Type B pancreatic cell (in vitro differentiated cells): ENCODE measurements at regions not wholly inside any gene's neighbourhood (a gene's known extent, or its start where the extent isn't known, plus 50 kb on each side); places are given as distances from the start of the nearest gene placed in this dataset.
"Not testable (repeated sequence)": the region's sequence is repeated elsewhere in the genome, so short reads cannot be mapped to it uniquely, and the experiment has no call there.

ENCODE experiments used
- DNase-seq: peaks from one replicate; pipeline ENCODE4 v3.0.0; 2021; ENCODE audit warnings: mixed read lengths; ENCODE audit not compliant: unreplicated experiment; ENCODE audit errors: extremely low spot score
- H3K27ac Mint-ChIP-seq: 2 replicates; pipeline ENCODE4 v1.8.0; 2021; ENCODE audit warnings: mild to moderate bottlenecking, mixed read lengths
- H3K27me3 Mint-ChIP-seq: 2 replicates; pipeline ENCODE4 v1.8.0; 2021; ENCODE audit warnings: mixed read lengths
- H3K36me3 Mint-ChIP-seq: 2 replicates; pipeline ENCODE4 v1.8.0; 2021; ENCODE audit warnings: mixed read lengths
- H3K4me1 Mint-ChIP-seq: one replicate; pipeline ENCODE4 v1.8.0; 2021; ENCODE audit warnings: mixed read lengths; ENCODE audit not compliant: unreplicated experiment
- H3K4me3 Mint-ChIP-seq: 2 replicates; pipeline ENCODE4 v1.8.0; 2021; ENCODE audit warnings: mild to moderate bottlenecking, mixed read lengths
- H3K9me3 Mint-ChIP-seq: 2 replicates; pipeline ENCODE4 v1.8.0; 2021; ENCODE audit warnings: mixed read lengths
- TF ChIP-seq, protein P1 (sequence below): fragments of 200-600 bp; sonication (generic); conservative IDR thresholded peaks from 2 replicates; pipeline ENCODE4 v1.5.0; 2021; ENCODE audit warnings: antibody characterized with exemption, mild to moderate bottlenecking

DNA sequence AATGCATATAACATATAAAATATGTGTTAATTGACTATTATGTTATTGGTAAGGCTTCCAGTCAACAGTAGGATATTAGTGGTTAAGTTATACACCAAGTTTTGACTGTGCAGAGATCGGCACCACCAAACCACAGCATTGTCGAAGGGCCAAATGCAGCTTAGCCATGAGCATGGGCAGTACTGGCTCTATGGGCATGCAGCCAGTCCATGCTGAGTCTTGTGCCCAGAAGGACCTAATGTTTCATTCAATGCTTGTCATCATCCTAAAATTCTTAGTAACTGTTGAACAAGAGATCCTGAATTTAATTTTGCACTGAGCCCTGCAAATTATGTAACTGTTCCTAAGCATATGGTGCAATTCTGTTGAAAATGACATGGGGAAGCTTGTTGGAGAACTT, 233.4 kb upstream of the HS3ST3A1 start:
- Mint-ChIP-seq H3K4me3 (no peak overlapping the region), H3K9me3 (peaks cover 6% of the 10 kb centered on the region), H3K36me3 (peaks cover 4% of the 10 kb centered on the region), H3K27ac (no peak overlapping the region), H3K27me3 (no peaks in the 10 kb centered on the region), H3K4me1 (no peaks in the 10 kb centered on the region)
- no peak for DNase-seq
- TF ChIP-seq, protein P1, sequence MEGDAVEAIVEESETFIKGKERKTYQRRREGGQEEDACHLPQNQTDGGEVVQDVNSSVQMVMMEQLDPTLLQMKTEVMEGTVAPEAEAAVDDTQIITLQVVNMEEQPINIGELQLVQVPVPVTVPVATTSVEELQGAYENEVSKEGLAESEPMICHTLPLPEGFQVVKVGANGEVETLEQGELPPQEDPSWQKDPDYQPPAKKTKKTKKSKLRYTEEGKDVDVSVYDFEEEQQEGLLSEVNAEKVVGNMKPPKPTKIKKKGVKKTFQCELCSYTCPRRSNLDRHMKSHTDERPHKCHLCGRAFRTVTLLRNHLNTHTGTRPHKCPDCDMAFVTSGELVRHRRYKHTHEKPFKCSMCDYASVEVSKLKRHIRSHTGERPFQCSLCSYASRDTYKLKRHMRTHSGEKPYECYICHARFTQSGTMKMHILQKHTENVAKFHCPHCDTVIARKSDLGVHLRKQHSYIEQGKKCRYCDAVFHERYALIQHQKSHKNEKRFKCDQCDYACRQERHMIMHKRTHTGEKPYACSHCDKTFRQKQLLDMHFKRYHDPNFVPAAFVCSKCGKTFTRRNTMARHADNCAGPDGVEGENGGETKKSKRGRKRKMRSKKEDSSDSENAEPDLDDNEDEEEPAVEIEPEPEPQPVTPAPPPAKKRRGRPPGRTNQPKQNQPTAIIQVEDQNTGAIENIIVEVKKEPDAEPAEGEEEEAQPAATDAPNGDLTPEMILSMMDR, result no peak

DNA sequence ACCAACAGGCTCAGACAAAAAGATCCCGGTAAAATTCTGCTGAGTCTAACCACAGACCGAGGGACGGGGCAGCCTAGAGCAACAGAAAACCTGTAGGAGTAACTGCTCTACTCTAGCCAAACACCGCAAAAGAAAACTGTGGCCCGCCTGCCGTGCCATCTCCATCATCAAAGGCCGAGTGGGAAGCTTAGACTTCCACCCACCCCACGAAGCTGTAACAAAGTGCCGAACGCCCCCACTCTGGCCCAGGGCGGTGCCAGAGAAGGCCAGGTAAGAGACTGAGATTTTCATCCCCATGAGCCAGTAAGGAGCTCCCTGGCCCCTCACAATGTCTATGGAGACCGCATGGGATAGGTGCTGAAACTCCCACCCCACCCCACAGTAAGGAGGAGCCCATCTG, 231.9 kb upstream of the COX10 start:
- TF ChIP-seq, protein P1, result no peak
- no peak for DNase-seq
- Mint-ChIP-seq H3K36me3 (peaks cover 1% of the 10 kb centered on the region), H3K4me3 (no peak overlapping the region), H3K27me3 (no peaks in the 10 kb centered on the region), H3K27ac (no peak overlapping the region), H3K9me3 (peaks cover 3% of the 10 kb centered on the region), H3K4me1 (no peaks in the 10 kb centered on the region)

DNA sequence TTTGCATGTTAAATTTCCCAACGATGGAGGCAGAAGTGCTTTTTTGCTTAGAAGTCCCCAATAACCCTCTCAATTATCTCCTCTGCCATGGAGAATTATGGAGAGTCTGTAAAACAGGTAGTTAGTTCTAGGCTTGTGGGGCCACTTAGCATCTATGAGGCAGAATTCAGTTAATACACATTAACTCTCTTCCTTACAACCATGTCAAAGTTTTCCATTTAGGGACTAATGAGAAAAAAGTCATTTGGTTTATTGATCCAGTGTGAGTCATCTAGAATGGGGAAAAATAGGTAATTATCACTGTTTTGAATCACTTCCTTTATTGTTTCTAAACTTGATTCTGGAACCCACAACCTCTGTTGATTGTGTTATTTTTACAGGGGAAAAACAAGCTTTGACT, 229.1 kb upstream of the COX10 start:
- H3K27me3 Mint-ChIP-seq, result no peaks in the 10 kb centered on the region
- H3K4me3 Mint-ChIP-seq, result no peak overlapping the region
- no peak for DNase-seq
- TF ChIP-seq, protein P1, result no peak
- no peak overlapping the region for H3K27ac Mint-ChIP-seq
- no peaks in the 10 kb centered on the region for H3K36me3 Mint-ChIP-seq
- peaks cover 1% of the 10 kb centered on the region for H3K9me3 Mint-ChIP-seq
- H3K4me1 Mint-ChIP-seq, result no peaks in the 10 kb centered on the region

DNA sequence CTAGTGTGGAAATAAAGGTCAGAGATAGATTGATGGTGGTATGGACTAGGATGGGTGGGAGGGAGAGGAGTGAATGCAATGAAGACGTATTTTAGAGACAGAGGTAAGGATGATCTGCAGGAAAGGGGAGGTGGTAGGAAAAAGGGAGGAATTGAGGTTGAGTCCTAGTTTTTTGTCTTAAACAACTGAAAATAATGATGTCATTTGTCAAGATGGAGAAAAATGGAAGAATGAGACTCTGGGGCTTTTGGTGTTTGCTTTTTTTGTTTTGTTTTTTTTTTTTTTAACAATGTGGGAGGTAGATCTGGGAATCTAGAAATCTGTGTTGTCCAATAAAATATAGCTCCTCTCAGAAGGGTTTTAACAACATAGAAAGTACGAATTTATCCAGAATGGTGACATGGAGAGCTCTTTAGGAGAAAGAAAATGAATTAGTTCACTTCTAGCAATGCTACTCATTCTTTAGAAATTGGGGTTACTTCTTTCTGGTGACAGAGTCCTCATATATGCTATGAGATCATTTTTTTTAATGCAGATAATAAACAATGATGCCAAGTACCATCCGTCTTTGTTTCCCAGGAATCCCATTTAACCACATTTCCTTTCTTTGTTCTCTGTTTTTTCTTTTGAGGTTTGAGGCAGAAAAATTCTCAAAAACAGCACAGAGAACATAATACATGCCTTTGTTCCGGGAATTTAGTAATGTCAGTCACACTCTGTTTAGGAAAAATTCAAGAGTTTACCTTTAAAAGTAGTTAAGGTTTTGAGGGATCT, 225.3 kb upstream of the COX10 start:
- DNase-seq, result no peak
- Mint-ChIP-seq H3K9me3 (peaks cover 9% of the 10 kb centered on the region), H3K4me3 (no peak overlapping the region), H3K27me3 (no peaks in the 10 kb centered on the region), H3K4me1 (no peaks in the 10 kb centered on the region), H3K36me3 (no peaks in the 10 kb centered on the region), H3K27ac (no peak overlapping the region)
- TF ChIP-seq, protein P1, result no peak

DNA sequence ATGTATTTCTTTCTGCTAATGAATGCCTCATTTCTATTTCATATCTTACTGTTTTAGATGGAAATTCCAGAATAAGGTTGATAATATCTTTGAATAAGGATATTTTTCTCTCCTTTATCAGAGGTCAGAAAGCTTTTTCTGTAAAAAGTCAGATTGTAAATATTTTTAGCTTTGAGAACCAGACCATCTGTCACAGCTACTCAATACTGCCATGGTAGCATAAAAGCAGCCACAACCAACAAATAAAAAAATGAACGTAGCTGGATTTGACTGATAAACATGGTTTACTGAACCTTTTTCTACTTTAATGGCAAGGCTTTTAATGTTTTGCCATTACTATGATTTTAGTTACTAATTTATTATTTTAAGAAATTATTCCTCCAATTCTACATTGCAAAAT, 217.4 kb upstream of the COX10 start:
- DNase-seq, result no peak
- Mint-ChIP-seq H3K9me3 (peaks cover 9% of the 10 kb centered on the region), H3K36me3 (no peaks in the 10 kb centered on the region), H3K27me3 (no peaks in the 10 kb centered on the region), H3K4me3 (no peak overlapping the region), H3K4me1 (no peaks in the 10 kb centered on the region), H3K27ac (no peak overlapping the region)
- TF ChIP-seq, protein P1, result no peak

DNA sequence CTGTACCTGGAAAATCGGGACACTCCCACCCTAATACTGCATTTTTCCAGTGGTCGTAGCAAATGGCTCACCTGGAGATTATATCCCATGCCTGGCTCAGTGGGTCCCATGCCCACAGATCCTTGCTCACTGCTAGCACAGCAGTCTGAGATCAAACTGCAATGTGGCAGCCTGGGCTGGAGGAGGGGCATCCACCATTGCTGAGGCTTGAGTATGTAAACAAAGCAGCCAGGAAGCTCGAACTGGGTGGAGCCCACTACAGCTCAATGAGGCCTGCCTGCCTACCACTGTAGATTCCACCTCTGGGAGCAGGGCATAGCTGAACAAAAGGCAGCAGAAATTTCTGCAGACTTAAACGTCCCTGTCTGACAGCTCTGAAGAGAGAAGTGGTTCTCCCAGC, 213.6 kb upstream of the COX10 start:
- H3K27me3 Mint-ChIP-seq, H3K4me1 Mint-ChIP-seq, H3K4me3 Mint-ChIP-seq, DNase-seq, H3K9me3 Mint-ChIP-seq, H3K36me3 Mint-ChIP-seq, H3K27ac Mint-ChIP-seq: not testable (repeated sequence)
